ENCODE measurements at regions not wholly inside any gene's neighbourhood (a gene's known extent, or its start where the extent isn't known, plus 50 kb on each side); places are given as distances from the start of the nearest gene placed in this dataset.
"Not testable (repeated sequence)": the region's sequence is repeated elsewhere in the genome, so short reads cannot be mapped to it uniquely, and the experiment has no call there.

GRCh38 chr12:16788506-16789203 is 182.7 kb upstream of the LMO3 start:
- WGBS, 3 donors, result 13 to 25% (median 14%) methylated on average over 5 of the region's 5 CpGs
- Histone ChIP-seq H3K27me3 (no peaks in the 10 kb centered on the region), H3K4me1 (ENCODE audit: insufficient read depth) (no peaks in the 10 kb centered on the region), H3K36me3 (no peaks in the 10 kb centered on the region), H3K9me3 (no peaks in the 10 kb centered on the region), H3K4me3 (no peak overlapping the region), H3K27ac (no peak overlapping the region)
- TF ChIP-seq EP300 (IDR thresholded peaks at IDR 0.05) (no peak), CTCF (IDR thresholded peaks at IDR 0.05) (no peak), POLR2A (IDR thresholded peaks at IDR 0.05) (no peak)
- DNase-seq, result no peak
- intact Hi-C loops (cut with DNase I), result no loop called here

- no peaks in the 10 kb centered on the region for H3K36me3 ChIP-seq
- intact Hi-C loops (cut with DNase I), result no loop called here
- WGBS, 3 donors, result 47 to 68% (median 52%) methylated on average over 2 of the region's 2 CpGs
- H3K27ac ChIP-seq, result no peak overlapping the region
- no peaks in the 10 kb centered on the region for H3K9me3 ChIP-seq
- TF ChIP-seq EP300 (IDR thresholded peaks at IDR 0.05), result no peak
- TF ChIP-seq POLR2A (IDR thresholded peaks at IDR 0.05), result no peak
- no peak for TF ChIP-seq CTCF (IDR thresholded peaks at IDR 0.05)
- H3K4me3 ChIP-seq, result no peak overlapping the region
- H3K27me3 ChIP-seq, result no peaks in the 10 kb centered on the region
- H3K4me1 ChIP-seq (ENCODE audit: insufficient read depth), result no peaks in the 10 kb centered on the region
- no peak for DNase-seq
Observed at GRCh38 chr12:16785953-16786352, 180.0 kb upstream of the LMO3 start.

GRCh38 chr12:16785524-16785923 is 179.6 kb upstream of the LMO3 start:
- intact Hi-C loops (cut with DNase I), result no loop called here
- no peak for TF ChIP-seq POLR2A (IDR thresholded peaks at IDR 0.05)
- no peak for TF ChIP-seq EP300 (IDR thresholded peaks at IDR 0.05)
- no peak for TF ChIP-seq CTCF (IDR thresholded peaks at IDR 0.05)
- 22 to 23% (median 22%) methylated on average over 1 of the region's 1 CpG for WGBS, 3 donors
- no peak for DNase-seq
- Histone ChIP-seq H3K4me3 (no peak overlapping the region), H3K27ac (no peak overlapping the region), H3K36me3 (no peaks in the 10 kb centered on the region), H3K9me3 (no peaks in the 10 kb centered on the region), H3K27me3 (no peaks in the 10 kb centered on the region), H3K4me1 (ENCODE audit: insufficient read depth) (no peaks in the 10 kb centered on the region)

GRCh38 chr12:16769129-16769528 is 163.2 kb upstream of the LMO3 start:
- H3K27ac ChIP-seq; H3K27me3 ChIP-seq; H3K9me3 ChIP-seq; DNase-seq; H3K4me1 ChIP-seq (ENCODE audit: insufficient read depth); H3K36me3 ChIP-seq; intact Hi-C loops (cut with DNase I); H3K4me3 ChIP-seq: not testable (repeated sequence)
- WGBS, 3 donors, result 73 to 87% (median 85%) methylated on average over 2 of the region's 2 CpGs

- H3K27me3 ChIP-seq, result no peaks in the 10 kb centered on the region
- no peak overlapping the region for H3K4me3 ChIP-seq
- DNase-seq, result no peak
- TF ChIP-seq EP300 (IDR thresholded peaks at IDR 0.05) (no peak), POLR2A (IDR thresholded peaks at IDR 0.05) (no peak), CTCF (IDR thresholded peaks at IDR 0.05) (no peak)
- no peaks in the 10 kb centered on the region for H3K9me3 ChIP-seq
- H3K36me3 ChIP-seq, result no peaks in the 10 kb centered on the region
- 74 to 85% (median 78%) methylated on average over 1 of the region's 1 CpG for WGBS, 3 donors
- no peaks in the 10 kb centered on the region for H3K4me1 ChIP-seq (ENCODE audit: insufficient read depth)
- H3K27ac ChIP-seq, result no peak overlapping the region
- intact Hi-C loops (cut with DNase I), result no loop called here
Observed at GRCh38 chr12:16766736-16767135, 160.8 kb upstream of the LMO3 start.
